Astrocyte of the spinal cord (primary cell): ENCODE measurements at regions not wholly inside any gene's neighbourhood (a gene's known extent, or its start where the extent isn't known, plus 50 kb on each side); places are given as distances from the start of the nearest gene placed in this dataset.

Source experiments
- DNase-seq: peaks from one replicate; pipeline ENCODE4 v3.0.0; 2011; ENCODE audit warnings: low read depth, low spot score
- H3K4me3 ChIP-seq: 2 replicates; pipeline ENCODE4 v1.5.1; 2011; ENCODE audit warnings: low read depth, mild to moderate bottlenecking, low read length, moderate library complexity
- CTCF ChIP-seq: IDR thresholded peaks from 2 replicates; pipeline ENCODE4 v1.5.1; 2012; ENCODE audit warnings: low read depth, mild to moderate bottlenecking, low read length, inconsistent platforms
- in situ Hi-C: cut with HindIII; loops from 2 replicates; pipeline ENCODE4 v1.10.0; 2017; ENCODE audit warnings: low sequenced_read_pairs

GRCh38 chr22:47687776-47688175 lies 925.3 kb downstream of the TBC1D22A start:
- TF ChIP-seq CTCF = no peak
- in situ Hi-C loops = no loop called here
- no peak overlapping the region for H3K4me3 ChIP-seq
- DNase-seq = no peak

- no peak for DNase-seq
- no peak for TF ChIP-seq CTCF
- in situ Hi-C loops = no loop called here
- no peak overlapping the region for H3K4me3 ChIP-seq
Observed at GRCh38 chr22:47687346-47687655, 924.9 kb downstream of the TBC1D22A start.

- TF ChIP-seq CTCF = no peak
- no peak for DNase-seq
- no peak overlapping the region for H3K4me3 ChIP-seq
- in situ Hi-C loops = no loop called here
Observed at GRCh38 chr22:47686594-47687345, 924.3 kb downstream of the TBC1D22A start.

- no peak for DNase-seq
- in situ Hi-C loops = no loop called here
- no peak overlapping the region for H3K4me3 ChIP-seq
- no peak for TF ChIP-seq CTCF
Observed at GRCh38 chr22:47681411-47682165, 919.1 kb downstream of the TBC1D22A start.

GRCh38 chr22:47678636-47679287 lies 916.3 kb downstream of the TBC1D22A start:
- no peak for TF ChIP-seq CTCF
- in situ Hi-C loops = no loop called here
- no peak for DNase-seq
- H3K4me3 ChIP-seq = no peak overlapping the region

GRCh38 chr22:47678048-47678447 lies 915.6 kb downstream of the TBC1D22A start:
- DNase-seq = no peak
- in situ Hi-C loops = no loop called here
- TF ChIP-seq CTCF = no peak
- no peak overlapping the region for H3K4me3 ChIP-seq
